GM19023 (cell line): ENCODE measurements at regions not wholly inside any gene's neighbourhood (a gene's known extent, or its start where the extent isn't known, plus 50 kb on each side); places are given as distances from the start of the nearest gene placed in this dataset.
"Not testable (repeated sequence)": the region's sequence is repeated elsewhere in the genome, so short reads cannot be mapped to it uniquely, and the experiment has no call there.

Source experiments
- ATAC-seq: cut with Tn5 transposase; IDR thresholded peaks from one replicate; pipeline ENCODE4 v1.9.1; 2021; ENCODE audit warnings: mild to moderate bottlenecking, moderate library complexity; ENCODE audit not compliant: unreplicated experiment

GRCh38 chrX:9372866-9373265, 92.0 kb upstream of the TBL1X start:
- no peak for ATAC-seq

- ATAC-seq, result no peak
These were observed 91.1 kb upstream of the TBL1X start for GRCh38 chrX:9373789-9374188.

- ATAC-seq, result no peak
These were observed 90.3 kb upstream of the TBL1X start for GRCh38 chrX:9374555-9374954.

- no peak for ATAC-seq
These were observed 88.7 kb upstream of the TBL1X start for GRCh38 chrX:9376111-9376510.

GRCh38 chrX:9377216-9377615, 87.6 kb upstream of the TBL1X start:
- not testable (repeated sequence) for ATAC-seq

DNA sequence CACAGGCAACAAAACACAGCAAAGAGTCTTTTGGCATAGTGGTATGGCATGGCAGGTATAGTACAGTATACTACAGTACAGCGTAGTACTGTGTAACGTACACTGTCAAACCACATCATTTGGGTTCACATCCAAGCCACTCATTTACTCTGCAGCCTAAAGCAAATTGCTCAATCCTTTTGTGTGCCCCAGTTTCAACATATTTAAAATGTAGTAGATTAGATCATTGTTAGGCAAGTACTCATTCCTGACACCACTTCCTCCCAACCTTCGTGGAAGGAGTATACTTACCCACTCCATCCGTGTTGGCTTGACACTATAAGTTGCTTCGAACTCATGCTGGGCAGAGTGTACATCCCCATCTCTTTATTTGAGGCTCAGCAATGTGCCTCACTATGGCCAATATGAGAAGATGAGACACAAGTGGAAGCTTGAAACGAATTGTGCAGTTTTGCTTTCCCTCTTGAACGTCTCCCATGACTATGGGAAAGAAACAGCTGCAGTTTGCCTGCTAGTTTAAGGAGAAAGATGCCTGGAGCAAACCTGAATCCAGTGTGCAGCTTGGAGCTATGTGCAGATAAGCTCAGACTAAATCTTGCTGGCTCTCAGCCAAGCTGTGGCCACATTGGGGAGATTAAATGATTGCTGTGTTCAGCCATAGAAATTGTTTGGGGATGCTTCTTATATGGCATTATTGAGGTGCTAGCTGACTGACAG, 85.7 kb upstream of the TBL1X start:
- no peak for ATAC-seq

DNA sequence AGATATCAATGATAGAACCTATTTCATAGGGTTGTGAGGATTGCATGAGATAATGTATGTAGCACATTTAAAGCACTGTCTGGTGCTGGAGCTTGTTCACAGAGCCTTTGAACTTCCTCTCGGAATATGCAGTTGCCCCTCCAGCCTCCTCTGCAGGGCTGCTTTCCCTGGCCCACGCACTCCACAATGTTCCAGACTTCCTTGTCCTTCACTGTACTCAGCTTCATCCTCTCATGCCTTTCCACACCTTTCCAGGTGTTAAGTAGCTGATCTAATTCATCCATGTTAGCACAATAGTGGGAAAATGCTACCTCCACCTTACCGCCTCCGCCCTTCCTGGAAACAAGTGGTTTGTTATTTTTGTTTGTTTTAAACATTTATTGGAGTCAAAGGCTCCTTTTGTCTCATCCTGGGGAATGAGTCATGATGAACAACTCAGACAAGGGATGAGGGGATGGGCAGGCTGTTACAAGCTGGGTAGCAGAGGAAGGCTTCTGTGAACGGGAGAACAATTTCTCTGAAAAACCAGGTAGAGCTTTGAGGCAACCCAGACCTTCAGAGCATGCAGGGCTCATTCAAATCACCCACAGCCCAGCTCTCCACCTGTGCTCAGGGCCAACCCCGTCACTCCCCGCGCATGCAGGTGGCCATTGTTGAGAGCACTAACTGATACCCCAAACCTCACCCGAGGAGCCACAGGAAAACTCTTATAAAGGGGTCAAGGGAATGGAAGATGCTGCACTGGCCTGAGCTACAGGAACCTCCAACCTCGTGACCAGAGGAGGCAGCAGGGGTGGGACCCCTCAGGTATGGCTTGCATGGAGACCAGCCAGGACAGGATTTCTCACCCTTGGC, 84.9 kb upstream of the TBL1X start:
- no peak for ATAC-seq

GRCh38 chrX:9383655-9384054, 81.2 kb upstream of the TBL1X start:
- ATAC-seq, result no peak

GRCh38 chrX:9388450-9388849, 76.4 kb upstream of the TBL1X start:
- ATAC-seq, result no peak

DNA sequence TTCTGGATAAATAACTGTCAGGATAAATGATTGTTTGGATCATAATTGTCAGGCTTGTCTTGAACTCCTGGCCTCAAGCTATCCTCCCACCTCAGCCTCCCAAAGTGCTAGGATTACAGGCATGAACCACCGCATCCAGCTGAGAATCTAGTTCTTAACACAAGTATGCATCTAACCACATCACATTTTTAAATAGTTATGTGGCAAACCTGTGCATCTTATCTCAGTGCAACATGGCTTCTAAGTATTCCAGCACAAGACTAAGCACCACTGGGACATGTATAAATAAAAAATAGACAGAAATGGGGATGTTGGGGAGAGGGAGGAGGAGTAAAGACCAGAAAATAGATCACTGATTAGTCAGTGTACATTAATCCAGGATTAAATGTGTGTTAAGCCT, 74.7 kb upstream of the TBL1X start:
- ATAC-seq, result no peak

DNA sequence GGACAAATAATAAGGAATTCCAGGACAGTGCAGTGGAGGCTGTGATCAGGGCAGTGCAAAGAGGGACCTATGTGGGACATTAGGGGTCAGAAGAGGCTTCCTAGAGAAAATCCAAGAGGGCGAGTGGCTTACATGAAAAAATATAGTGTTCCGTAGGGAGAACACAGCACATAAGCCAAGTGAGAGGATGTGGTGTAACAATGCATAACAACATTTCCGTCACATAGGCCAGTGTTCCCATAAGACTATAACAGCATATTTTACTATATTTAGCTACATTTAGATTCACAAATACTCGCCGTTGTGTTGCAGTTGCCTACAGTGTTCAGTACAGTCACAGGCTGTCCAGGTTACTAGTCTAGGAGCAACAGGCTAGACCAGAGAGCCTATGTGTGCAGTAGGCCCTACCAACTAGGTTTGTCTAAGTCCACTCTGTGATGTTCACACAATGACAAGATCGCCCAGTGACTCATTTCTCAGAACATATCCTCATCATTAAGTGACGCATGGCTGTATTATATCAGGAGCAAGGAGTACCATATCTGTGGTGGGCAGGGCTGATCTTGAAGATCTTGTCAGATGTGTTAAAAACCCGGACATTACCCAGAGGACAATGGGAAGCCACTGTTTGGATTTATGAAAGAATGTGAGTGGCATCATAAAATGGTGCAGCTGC, 74.0 kb upstream of the TBL1X start:
- ATAC-seq, result no peak

DNA sequence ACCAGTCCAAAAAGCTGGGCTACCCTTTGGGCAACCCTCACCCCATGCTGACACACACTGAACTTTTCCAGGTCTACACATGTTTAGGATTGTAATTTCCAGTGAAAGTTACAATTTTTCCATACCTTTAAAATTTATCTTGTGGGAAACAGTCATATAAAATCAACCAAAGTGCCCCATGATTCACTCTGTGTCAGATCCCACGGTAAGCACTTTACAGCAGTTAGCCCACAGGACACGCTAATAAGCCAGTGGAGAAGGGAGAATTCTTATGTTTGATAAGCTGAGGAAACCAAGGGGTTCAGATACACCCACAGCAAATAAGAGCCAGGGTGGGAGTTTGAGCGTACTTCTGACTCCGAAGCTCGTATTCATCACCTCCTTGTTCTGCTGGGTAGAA, 72.4 kb upstream of the TBL1X start:
- no peak for ATAC-seq

- no peak for ATAC-seq
These were observed 71.3 kb upstream of the TBL1X start for GRCh38 chrX:9393571-9393970.

- no peak for ATAC-seq
These were observed 70.6 kb upstream of the TBL1X start for GRCh38 chrX:9394212-9394611.

DNA sequence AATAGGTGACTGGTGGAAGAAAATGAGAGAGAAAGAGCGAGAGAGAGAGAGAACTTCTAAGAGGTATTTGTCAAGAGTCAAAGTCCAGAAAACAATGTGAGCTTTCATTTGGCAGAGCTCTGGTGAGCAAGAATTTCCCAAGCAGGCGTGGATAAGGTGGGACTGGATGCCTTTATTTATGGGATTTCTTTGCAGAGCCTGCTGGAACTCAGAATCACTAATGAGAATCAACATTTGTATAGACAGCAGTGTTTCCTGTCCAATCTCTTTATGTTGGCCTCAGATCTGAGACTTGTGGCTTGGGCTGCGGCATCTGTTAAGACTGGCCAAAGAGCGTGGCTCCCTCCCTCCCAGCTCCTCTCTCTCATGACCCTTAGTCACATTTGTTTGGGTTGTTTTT, 67.9 kb upstream of the TBL1X start:
- no peak for ATAC-seq

GRCh38 chrX:9401051-9401450, 63.8 kb upstream of the TBL1X start:
- no peak for ATAC-seq

DNA sequence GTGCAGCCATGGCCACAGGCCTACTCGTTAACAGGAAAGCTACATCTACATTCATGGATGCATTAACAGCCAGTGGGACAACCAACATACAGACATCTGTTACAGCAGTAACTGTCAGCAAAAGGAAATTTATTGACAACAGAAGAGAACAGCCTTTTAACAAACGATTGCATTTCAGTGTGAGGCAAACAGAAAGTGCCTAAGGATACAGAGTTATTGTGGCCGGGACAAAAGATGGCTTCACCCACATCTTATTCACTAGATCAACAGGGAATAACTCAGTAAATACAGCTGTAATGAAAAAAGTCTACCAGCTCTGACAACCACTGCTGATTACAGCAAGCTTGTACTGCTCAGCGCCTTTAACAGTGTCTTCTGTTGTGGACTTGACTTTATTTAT, 61.5 kb upstream of the TBL1X start:
- no peak for ATAC-seq

DNA sequence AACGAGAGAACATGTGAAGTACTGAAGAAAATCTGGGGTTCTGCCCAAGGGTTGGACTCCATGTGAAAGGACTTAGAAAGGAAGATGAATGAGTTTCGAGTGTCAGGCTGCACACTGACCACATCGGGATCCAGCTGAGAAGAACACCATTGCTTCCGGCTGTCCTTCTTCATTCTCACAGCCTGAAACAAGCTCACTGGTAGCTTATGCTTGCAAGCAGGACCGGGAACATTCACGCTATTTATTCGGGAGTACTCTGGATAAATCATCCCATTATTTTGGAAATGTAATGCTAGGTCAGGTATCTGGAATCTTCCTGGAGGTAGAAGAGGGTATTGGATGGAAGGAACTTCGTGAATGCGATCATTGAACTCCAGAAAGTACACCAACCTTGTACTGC, 59.2 kb upstream of the TBL1X start:
- ATAC-seq, result not testable (repeated sequence)

GRCh38 chrX:9410889-9411288, 54.0 kb upstream of the TBL1X start:
- ATAC-seq, result not testable (repeated sequence)

GRCh38 chrX:9411682-9412081, 53.2 kb upstream of the TBL1X start:
- ATAC-seq, result not testable (repeated sequence)

DNA sequence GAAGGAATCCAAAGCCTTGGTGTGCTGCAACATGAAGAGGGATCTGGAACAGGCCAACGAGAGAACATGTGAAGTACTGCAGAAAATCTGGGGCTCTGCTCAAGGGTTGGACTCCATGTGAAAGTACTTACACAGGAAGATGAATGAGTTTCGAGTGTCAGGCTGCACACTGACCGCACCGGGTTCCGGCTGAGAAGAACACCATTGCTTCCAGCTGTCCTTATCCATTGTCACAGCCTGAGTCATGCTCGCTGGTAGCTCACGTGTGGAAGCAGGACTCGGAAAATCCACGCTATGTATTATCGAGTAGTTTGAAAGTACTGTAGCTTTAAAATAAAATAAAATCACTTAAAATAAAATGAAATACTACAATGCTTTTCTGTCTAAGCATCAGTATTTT, 50.4 kb upstream of the TBL1X start:
- ATAC-seq, result no peak
